Astrocyte (in vitro differentiated cells and primary cell): ENCODE measurements at regions not wholly inside any gene's neighbourhood (a gene's known extent, or its start where the extent isn't known, plus 50 kb on each side); places are given as distances from the start of the nearest gene placed in this dataset.

Source experiments
- CTCF ChIP-seq: IDR thresholded peaks from 2 replicates; pipeline ENCODE4 v1.5.1; 2011; ENCODE audit warnings: low read depth, mild to moderate bottlenecking, inconsistent platforms, low read length, moderate library complexity; ENCODE audit not compliant: insufficient read depth
- EZH2 ChIP-seq: IDR thresholded peaks from 2 replicates; pipeline ENCODE4 v1.6.1; 2012; ENCODE audit warnings: mild to moderate bottlenecking, low read length, inconsistent platforms; ENCODE audit not compliant: insufficient read depth

DNA sequence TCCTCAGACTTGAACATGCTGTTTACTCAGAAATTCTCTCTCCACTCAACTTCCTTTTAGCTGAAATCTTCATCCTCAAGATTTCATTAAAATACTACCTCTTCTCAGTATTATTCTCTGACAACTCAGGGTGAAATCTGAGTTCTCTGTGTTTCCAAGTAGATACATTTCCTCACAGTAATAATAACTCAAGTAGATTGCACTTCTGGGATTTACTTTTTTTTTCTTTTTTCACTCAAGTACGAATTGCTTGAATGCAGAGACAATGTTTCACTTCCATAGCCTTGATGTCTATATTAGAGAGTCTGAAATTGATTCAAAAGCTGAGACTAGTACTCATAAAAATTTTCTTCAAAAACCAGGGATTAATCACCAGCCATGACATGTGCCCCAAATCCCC, 166.4 kb downstream of the SLITRK5 start:
- no peak for TF ChIP-seq CTCF
- TF ChIP-seq EZH2: no peak
